ENCODE measurements at regions not wholly inside any gene's neighbourhood (a gene's known extent, or its start where the extent isn't known, plus 50 kb on each side); places are given as distances from the start of the nearest gene placed in this dataset.
A peak's percentile ranks its signal among the peaks of the same experiment; 100 is the strongest.
"Not testable (repeated sequence)": the region's sequence is repeated elsewhere in the genome, so short reads cannot be mapped to it uniquely, and the experiment has no call there.

- peaks cover 5% of the 10 kb centered on the region for H3K27me3 Mint-ChIP-seq
- H3K27ac Mint-ChIP-seq, result no peak overlapping the region
- peaks cover 3% of the 10 kb centered on the region for H3K9me3 Mint-ChIP-seq (ENCODE audit: low read depth)
- ATAC-seq (no peak), DNase-seq (no peak)
- no peak overlapping the region for H3K4me3 Mint-ChIP-seq
- H3K4me1 Mint-ChIP-seq, result no peaks in the 10 kb centered on the region
- H3K36me3 Mint-ChIP-seq, result no peaks in the 10 kb centered on the region
- CTCF ChIA-PET, result no interaction called here
Observed at GRCh38 chr1:30548294-30548693, 175.1 kb downstream of the MATN1 start.

- H3K4me1 Mint-ChIP-seq; H3K27ac Mint-ChIP-seq; H3K27me3 Mint-ChIP-seq; H3K36me3 Mint-ChIP-seq; DNase-seq; H3K9me3 Mint-ChIP-seq (ENCODE audit: low read depth); ATAC-seq; H3K4me3 Mint-ChIP-seq; CTCF ChIA-PET: not testable (repeated sequence)
Observed at GRCh38 chr1:30547326-30547725, 176.1 kb downstream of the MATN1 start.

- ATAC-seq, result no peak
- CTCF ChIA-PET, result no interaction called here
- no peak for DNase-seq
- H3K36me3 Mint-ChIP-seq, result no peaks in the 10 kb centered on the region
- H3K4me1 Mint-ChIP-seq, result no peaks in the 10 kb centered on the region
- H3K27ac Mint-ChIP-seq, result no peak overlapping the region
- H3K4me3 Mint-ChIP-seq, result no peak overlapping the region
- peaks cover 3% of the 10 kb centered on the region for H3K9me3 Mint-ChIP-seq (ENCODE audit: low read depth)
- peaks cover 5% of the 10 kb centered on the region for H3K27me3 Mint-ChIP-seq
Observed at GRCh38 chr1:30545365-30545764, 178.0 kb downstream of the MATN1 start.

- H3K4me1 Mint-ChIP-seq, result no peaks in the 10 kb centered on the region
- DNase-seq (no peak), ATAC-seq (no peak)
- peaks cover 5% of the 10 kb centered on the region for H3K27me3 Mint-ChIP-seq
- H3K4me3 Mint-ChIP-seq, result no peak overlapping the region
- no peaks in the 10 kb centered on the region for H3K36me3 Mint-ChIP-seq
- no peaks in the 10 kb centered on the region for H3K9me3 Mint-ChIP-seq (ENCODE audit: low read depth)
- CTCF ChIA-PET, result no interaction called here
- H3K27ac Mint-ChIP-seq, result no peak overlapping the region
Observed at GRCh38 chr1:30541721-30542485, 181.5 kb downstream of the MATN1 start.

GRCh38 chr1:30540611-30541192 is 182.7 kb downstream of the MATN1 start:
- Mint-ChIP-seq H3K36me3 (no peaks in the 10 kb centered on the region), H3K4me1 (no peaks in the 10 kb centered on the region), H3K27me3 (peaks cover 5% of the 10 kb centered on the region), H3K4me3 (no peak overlapping the region), H3K9me3 (ENCODE audit: low read depth) (no peaks in the 10 kb centered on the region), H3K27ac (no peak overlapping the region)
- CTCF ChIA-PET, result no interaction called here
- DNase-seq (no peak), ATAC-seq (no peak)

GRCh38 chr1:30539884-30540283 is 183.5 kb downstream of the MATN1 start:
- Mint-ChIP-seq H3K4me1 (no peaks in the 10 kb centered on the region), H3K27ac (no peak overlapping the region), H3K4me3 (no peak overlapping the region), H3K36me3 (no peaks in the 10 kb centered on the region), H3K9me3 (ENCODE audit: low read depth) (no peaks in the 10 kb centered on the region), H3K27me3 (no peaks in the 10 kb centered on the region)
- DNase-seq, result no peak
- CTCF ChIA-PET, result no interaction called here
- ATAC-seq, result no peak

- Mint-ChIP-seq H3K9me3 (ENCODE audit: low read depth) (no peaks in the 10 kb centered on the region), H3K27ac (no peak overlapping the region), H3K4me1 (no peaks in the 10 kb centered on the region), H3K4me3 (no peak overlapping the region), H3K27me3 (no peaks in the 10 kb centered on the region), H3K36me3 (no peaks in the 10 kb centered on the region)
- CTCF ChIA-PET, result no interaction called here
- DNase-seq, result no peak
- ATAC-seq, result no peak
Observed at GRCh38 chr1:30538993-30539867, 184.2 kb downstream of the MATN1 start.

- DNase-seq, result no peak
- no peak for ATAC-seq
- H3K27me3 Mint-ChIP-seq, result no peaks in the 10 kb centered on the region
- CTCF ChIA-PET, result no interaction called here
- no peak overlapping the region for H3K27ac Mint-ChIP-seq
- no peaks in the 10 kb centered on the region for H3K4me1 Mint-ChIP-seq
- no peaks in the 10 kb centered on the region for H3K9me3 Mint-ChIP-seq (ENCODE audit: low read depth)
- H3K36me3 Mint-ChIP-seq, result no peaks in the 10 kb centered on the region
- no peak overlapping the region for H3K4me3 Mint-ChIP-seq
Observed at GRCh38 chr1:30538226-30538992, 185.0 kb downstream of the MATN1 start.

GRCh38 chr1:30537279-30537678 is 186.1 kb downstream of the MATN1 start:
- peaks cover 7% of the 10 kb centered on the region for H3K27me3 Mint-ChIP-seq
- CTCF ChIA-PET, result no interaction called here
- no peaks in the 10 kb centered on the region for H3K36me3 Mint-ChIP-seq
- no peak overlapping the region for H3K4me3 Mint-ChIP-seq
- ATAC-seq, result no peak
- no peak overlapping the region for H3K27ac Mint-ChIP-seq
- H3K4me1 Mint-ChIP-seq, result no peaks in the 10 kb centered on the region
- H3K9me3 Mint-ChIP-seq (ENCODE audit: low read depth), result no peaks in the 10 kb centered on the region
- peak; percentile 18 for DNase-seq

GRCh38 chr1:30536530-30536929 is 186.9 kb downstream of the MATN1 start:
- CTCF ChIA-PET, result no interaction called here
- H3K27ac Mint-ChIP-seq, result no peak overlapping the region
- H3K9me3 Mint-ChIP-seq (ENCODE audit: low read depth), result no peaks in the 10 kb centered on the region
- peaks cover 7% of the 10 kb centered on the region for H3K27me3 Mint-ChIP-seq
- no peak overlapping the region for H3K4me3 Mint-ChIP-seq
- no peaks in the 10 kb centered on the region for H3K4me1 Mint-ChIP-seq
- peak; percentile 18 for DNase-seq
- ATAC-seq, result no peak
- H3K36me3 Mint-ChIP-seq, result no peaks in the 10 kb centered on the region

GRCh38 chr1:30535595-30536325 is 187.6 kb downstream of the MATN1 start:
- CTCF ChIA-PET, result no interaction called here
- Mint-ChIP-seq H3K27ac (no peak overlapping the region), H3K9me3 (ENCODE audit: low read depth) (no peaks in the 10 kb centered on the region), H3K27me3 (peaks cover 7% of the 10 kb centered on the region), H3K4me3 (no peak overlapping the region), H3K4me1 (no peaks in the 10 kb centered on the region), H3K36me3 (no peaks in the 10 kb centered on the region)
- DNase-seq, result peak; percentile 1
- ATAC-seq, result no peak

GRCh38 chr1:30534551-30534940 is 188.8 kb downstream of the MATN1 start:
- no peaks in the 10 kb centered on the region for H3K9me3 Mint-ChIP-seq (ENCODE audit: low read depth)
- CTCF ChIA-PET, result no interaction called here
- ATAC-seq, result no peak

More at GRCh38 chr1:30534551-30534940, 188.8 kb downstream of the MATN1 start:
- Mint-ChIP-seq H3K27ac (no peak overlapping the region), H3K27me3 (peaks cover 10% of the 10 kb centered on the region), H3K36me3 (no peaks in the 10 kb centered on the region), H3K4me3 (no peak overlapping the region), H3K4me1 (no peaks in the 10 kb centered on the region)
- peak; percentile 37 for DNase-seq

Data from activated CD8-positive, alpha-beta memory T cell treated with anti-CD3 and anti-CD28 coated beads, Interleukin-2, amount 10 ng/mL, durations not matched to agents 7 days and 5 days (primary cell).